ENCODE measurements at regions not wholly inside any gene's neighbourhood (a gene's known extent, or its start where the extent isn't known, plus 50 kb on each side); places are given as distances from the start of the nearest gene placed in this dataset.

DNA sequence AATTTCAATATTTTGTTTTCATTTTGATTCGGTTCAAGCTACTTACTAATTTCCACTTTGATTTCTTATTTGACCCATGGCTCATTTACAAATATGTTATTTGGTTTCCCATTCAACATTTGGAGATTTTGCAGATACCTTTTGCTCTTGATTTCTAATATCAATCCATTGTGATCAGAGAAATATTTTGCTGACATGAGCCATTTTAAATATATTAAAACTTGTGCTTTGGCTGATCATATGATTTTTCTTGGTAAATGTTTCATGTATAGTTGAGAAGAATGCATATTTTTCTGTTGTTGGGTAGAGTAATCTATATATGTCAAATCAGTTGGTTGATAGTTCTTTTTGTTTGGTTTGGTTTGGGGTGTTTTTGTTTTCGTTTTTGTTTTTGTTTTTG is 95.0 kb downstream of the GASK1B start:
- TF ChIP-seq, protein P1, sequence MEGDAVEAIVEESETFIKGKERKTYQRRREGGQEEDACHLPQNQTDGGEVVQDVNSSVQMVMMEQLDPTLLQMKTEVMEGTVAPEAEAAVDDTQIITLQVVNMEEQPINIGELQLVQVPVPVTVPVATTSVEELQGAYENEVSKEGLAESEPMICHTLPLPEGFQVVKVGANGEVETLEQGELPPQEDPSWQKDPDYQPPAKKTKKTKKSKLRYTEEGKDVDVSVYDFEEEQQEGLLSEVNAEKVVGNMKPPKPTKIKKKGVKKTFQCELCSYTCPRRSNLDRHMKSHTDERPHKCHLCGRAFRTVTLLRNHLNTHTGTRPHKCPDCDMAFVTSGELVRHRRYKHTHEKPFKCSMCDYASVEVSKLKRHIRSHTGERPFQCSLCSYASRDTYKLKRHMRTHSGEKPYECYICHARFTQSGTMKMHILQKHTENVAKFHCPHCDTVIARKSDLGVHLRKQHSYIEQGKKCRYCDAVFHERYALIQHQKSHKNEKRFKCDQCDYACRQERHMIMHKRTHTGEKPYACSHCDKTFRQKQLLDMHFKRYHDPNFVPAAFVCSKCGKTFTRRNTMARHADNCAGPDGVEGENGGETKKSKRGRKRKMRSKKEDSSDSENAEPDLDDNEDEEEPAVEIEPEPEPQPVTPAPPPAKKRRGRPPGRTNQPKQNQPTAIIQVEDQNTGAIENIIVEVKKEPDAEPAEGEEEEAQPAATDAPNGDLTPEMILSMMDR (IDR thresholded peaks at IDR 0.05), result no peak
- no peak for TF ChIP-seq POLR2A (IDR thresholded peaks at IDR 0.05)
- no peak for TF ChIP-seq POLR2AphosphoS5 (IDR thresholded peaks at IDR 0.05)
